GM21619 (cell line): ENCODE measurements at regions not wholly inside any gene's neighbourhood (a gene's known extent, or its start where the extent isn't known, plus 50 kb on each side); places are given as distances from the start of the nearest gene placed in this dataset.

Experiments
- ATAC-seq: cut with Tn5 transposase; IDR thresholded peaks from one replicate; pipeline ENCODE4 v1.9.1; 2021; ENCODE audit not compliant: unreplicated experiment

GRCh38 chr1:29651684-29652665, 415.7 kb downstream of the PTPRU start:
- ATAC-seq = no peak

- no peak for ATAC-seq
These were observed 414.9 kb downstream of the PTPRU start for GRCh38 chr1:29651246-29651645.

GRCh38 chr1:29650476-29650875, 414.2 kb downstream of the PTPRU start:
- ATAC-seq = no peak

- ATAC-seq = no peak
These were observed 413.7 kb downstream of the PTPRU start for GRCh38 chr1:29650041-29650400.

GRCh38 chr1:29649189-29650040, 413.1 kb downstream of the PTPRU start:
- no peak for ATAC-seq

- ATAC-seq = no peak
These were observed 412.5 kb downstream of the PTPRU start for GRCh38 chr1:29648798-29649188.

DNA sequence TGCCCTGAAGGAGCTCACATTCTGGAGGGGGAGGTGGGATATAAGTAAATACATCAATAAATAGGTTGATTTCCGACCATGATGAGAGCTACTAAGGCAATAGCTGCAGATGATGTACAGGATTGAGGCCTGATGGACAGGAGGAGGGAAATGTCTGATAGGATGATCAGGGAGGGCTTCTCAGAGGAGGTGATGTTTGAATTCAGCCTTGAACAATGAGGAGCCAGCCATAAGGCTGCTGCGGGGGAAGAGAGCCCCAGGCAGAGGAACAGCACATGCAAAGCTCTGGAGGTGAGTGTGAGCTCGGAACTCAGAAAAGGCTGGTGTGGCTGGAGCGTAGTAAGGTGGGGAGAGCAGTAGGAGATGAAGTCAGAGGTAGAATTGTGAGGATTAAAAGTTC, 411.7 kb downstream of the PTPRU start:
- no peak for ATAC-seq

DNA sequence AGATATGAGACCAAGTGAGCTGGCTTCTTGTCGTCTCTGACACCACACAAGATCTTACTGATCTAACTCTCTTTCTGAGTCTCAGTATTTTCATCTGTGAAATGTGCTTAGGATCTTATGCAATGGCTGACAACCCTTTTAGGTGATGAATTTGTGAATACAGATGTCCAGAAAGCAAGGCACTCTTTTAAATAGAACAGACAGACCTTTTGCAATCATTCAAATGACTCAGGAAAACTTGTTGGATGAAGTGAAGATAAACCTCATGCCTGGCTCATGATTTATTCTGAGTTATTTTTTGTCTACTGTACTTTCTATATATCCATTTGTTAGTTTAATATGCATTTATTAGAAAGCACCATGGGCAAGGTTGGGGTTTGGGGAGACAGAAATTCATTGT, 411.3 kb downstream of the PTPRU start:
- no peak for ATAC-seq

DNA sequence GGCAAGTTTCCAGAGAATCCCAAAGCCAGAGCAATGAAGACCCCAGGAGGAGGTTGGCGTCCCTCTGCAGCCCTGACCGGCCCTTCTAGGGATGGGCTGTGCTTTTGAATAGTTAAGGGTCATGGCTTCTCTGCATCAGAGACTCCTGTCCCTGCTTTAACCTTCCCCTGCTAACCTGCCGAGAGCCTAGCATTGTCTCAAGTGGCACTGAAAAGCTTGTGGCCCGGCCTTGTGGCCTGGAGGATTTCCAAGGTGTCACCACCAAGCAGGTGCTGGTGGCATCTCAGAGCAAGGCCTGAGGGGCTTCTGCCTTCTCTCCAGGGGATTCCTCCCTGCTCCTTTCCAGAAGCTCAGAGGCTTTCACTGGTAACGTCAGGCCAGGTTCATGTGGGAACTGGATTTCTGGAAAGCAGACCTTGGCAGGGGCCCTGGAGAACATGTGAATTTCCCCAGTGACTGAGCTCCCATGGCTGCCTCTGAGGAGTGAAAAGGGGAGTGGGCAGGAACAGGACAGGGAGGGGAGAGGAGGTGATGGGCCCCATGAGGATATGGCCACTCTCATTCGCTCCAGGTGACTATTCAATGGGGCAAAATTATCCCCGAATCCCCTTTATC, 409.9 kb downstream of the PTPRU start:
- ATAC-seq = no peak

DNA sequence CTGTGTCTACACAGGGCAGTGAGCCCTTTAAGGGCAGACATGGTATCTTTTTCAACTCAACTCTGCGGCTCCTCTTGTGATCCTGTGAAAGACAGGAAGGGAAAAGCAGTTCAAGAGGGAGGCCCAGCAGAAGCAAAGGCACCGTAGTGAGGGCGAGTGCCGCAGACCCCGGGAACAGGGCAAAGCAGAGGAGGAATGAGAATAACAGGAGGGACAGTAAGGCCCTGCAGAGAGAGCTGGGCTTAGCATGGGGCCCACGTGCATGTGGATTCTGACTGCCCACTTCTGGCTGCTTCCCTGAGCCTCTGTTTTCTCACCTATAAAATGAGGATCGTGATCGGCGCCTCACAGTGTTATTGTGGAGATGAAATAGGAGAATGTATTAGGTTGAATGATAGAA, 409.3 kb downstream of the PTPRU start:
- ATAC-seq = no peak

DNA sequence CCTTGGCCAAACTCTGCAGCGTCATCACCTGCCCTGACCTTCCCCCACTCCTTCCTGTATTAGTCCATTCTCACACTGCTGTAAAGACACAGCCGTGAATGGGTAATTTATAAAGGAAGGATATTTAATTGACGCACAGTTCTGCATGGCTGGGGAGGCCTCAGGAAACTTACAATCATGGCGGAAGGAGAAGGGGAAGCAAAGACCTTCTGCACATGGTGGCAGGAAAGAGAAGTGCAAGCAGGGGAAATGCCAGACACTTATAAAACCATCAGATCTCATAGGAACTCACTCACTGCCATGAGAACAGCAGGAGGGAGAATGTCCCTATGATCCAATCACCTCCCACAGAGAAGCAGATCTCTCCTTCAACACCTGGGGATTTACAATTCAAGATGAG, 408.5 kb downstream of the PTPRU start:
- ATAC-seq = no peak

GRCh38 chr1:29643838-29644440, 407.6 kb downstream of the PTPRU start:
- ATAC-seq = no peak

GRCh38 chr1:29643281-29643680, 407.0 kb downstream of the PTPRU start:
- no peak for ATAC-seq

- ATAC-seq = no peak
These were observed 406.2 kb downstream of the PTPRU start for GRCh38 chr1:29642519-29642918.

- no peak for ATAC-seq
These were observed 405.6 kb downstream of the PTPRU start for GRCh38 chr1:29641921-29642320.

DNA sequence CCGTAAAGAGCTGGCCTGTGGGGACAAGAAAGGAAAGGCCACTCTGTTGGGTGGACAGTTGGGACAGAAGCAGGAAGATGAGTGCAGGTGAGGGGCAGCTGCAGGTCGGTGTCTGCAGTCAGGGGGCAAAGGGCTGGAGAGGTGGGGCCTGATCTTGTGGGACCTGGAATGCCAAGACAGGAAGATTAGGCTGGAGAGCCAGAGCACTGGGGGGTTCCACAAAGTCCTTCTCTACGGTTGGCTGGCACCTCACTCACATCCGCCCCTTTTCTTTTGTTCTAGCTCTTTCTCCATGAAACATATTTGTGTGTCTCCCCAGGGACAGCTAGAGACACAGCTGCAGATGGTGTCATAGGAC, 404.1 kb downstream of the PTPRU start:
- no peak for ATAC-seq

DNA sequence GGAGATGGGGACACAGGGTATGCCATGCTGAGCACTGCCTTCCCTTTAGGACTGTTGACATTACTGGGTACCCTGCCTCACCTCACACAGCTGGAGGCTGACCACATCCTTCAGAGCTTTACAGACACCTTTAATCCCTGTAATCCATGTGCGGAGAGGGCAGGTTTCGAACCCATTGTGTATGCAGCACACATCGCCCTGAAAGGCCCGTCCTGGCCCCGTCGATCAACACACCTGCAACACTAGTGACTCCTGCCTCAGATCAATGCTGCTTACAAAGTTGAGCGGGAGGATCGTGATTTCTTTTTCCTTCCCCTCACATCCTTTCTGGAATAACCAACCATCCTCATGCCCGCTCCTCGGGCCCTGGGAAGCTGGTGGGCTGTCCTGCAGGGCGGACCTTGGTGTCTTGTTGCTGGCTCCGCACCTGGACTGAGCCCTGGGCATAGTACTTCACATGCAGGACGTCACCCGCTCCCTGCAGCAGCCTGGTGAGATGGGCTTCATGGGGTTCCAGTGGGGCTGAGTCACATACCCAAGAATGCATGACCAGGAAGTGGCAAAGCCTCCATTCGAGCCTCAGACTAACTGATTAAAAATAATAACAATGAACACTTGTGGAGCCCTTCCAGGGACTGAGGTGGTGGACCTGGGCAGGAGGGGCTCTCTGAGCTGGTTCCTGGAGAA, 403.6 kb downstream of the PTPRU start:
- ATAC-seq = no peak

DNA sequence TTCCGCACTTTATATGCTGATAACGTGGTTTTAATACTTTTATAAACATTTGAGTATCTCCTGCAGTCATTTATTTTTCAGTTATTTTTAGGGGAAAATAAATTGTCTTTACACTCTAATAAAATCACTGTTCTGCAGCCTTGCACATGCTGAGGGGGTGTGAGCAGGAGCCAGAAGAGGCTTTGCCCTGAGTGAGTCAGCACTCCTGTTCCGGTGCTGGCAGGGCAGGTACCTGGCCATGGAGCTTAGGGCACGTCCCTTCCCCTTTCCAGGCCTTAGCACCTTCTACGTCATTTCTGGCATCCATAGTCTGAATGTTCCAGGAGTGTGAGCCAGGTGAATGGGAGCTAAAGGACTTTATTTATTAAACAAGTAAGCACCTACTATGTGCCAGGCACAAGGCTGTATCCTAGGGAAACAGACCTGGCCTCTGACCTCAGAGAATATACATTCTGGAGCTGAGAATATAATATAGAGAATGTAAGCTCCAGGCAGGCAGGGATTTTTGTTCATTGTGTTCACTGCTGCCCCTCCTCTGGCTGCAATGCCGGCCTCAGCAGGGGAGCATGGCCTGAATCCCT, 402.9 kb downstream of the PTPRU start:
- ATAC-seq = no peak

- ATAC-seq = no peak
These were observed 402.0 kb downstream of the PTPRU start for GRCh38 chr1:29638281-29638680.

DNA sequence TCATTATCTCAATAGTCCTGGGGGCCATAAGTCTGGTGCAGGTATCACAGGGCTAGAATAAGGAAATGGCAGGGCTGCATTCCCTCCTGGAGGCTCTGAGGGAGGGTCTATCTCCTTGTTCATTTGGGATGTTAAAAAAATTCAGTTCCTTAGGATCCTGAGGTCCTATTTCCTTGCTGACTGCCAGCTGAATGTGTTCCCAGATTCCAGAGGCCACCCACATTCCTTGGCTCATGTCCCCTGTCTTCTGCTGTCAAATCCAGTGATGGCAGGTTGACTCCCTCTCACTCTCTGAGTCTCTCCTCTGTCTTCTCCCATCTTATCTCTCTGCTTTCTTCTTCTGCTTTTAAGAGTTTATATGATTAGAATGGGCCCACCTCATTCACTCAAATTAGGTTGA, 400.6 kb downstream of the PTPRU start:
- no peak for ATAC-seq
